ENCODE measurements at regions not wholly inside any gene's neighbourhood (a gene's known extent, or its start where the extent isn't known, plus 50 kb on each side); places are given as distances from the start of the nearest gene placed in this dataset.

DNA sequence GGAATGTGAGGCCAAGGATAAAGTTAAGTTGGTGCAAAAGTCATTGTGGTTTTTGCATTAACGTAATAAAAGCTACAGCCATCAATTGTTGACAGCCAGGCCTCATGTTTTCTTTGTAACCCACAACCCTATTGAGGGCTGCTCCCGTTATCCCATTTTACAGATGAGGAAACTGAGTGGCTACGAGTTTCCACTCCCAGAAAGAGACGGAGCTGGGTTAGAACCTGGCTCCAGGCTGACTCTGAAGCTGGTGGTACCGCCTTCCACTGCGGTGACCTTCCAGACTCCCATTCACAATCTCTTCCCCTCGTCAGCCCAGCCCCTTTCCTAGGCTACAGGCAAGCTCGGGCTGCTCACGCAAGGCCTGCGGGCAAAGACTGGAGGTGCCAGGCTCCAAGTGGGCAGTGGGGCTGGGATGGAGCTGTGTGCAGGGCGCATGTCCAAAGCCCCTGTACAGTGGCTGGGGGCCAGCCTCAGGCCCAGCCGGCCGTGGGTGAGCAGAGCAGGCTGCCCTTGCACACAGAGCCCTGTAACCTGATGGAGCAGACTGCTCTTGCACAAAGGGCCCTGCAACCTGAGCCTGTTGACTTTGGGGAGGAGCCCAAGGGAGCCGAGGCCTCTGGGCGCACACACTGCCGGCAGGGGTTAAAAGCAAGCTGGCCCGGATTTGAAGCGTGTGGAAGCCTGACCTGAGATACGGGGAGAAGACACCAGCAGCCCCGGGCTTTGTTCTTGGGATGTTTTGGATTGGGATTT, 97.4 kb upstream of the TMPRSS2 start:
- peak; percentile 36 for DNase-seq

DNA sequence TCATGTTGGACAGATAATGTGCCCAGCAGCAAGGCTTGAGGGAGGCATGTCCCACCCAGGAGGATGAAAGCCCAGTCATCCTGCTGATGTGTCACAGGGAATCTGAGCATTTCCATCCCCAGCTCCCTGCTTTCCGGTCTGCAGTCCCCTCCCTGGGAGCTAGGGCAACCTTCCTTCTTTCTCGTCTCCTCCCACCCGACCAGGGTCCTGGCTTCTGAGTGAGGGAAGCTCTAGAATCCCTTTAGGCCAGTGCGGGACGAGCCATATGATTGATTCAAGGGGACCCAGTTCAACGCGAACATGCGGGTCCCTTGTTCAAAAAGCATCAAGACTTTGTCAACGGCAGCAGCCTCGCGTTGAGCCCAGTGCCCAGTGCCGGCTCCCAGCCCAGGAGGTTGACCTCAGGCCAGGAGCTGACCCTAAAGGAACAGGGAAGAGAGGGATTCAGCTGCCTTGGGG, 96.7 kb upstream of the TMPRSS2 start:
- DNase-seq, result no peak

DNA sequence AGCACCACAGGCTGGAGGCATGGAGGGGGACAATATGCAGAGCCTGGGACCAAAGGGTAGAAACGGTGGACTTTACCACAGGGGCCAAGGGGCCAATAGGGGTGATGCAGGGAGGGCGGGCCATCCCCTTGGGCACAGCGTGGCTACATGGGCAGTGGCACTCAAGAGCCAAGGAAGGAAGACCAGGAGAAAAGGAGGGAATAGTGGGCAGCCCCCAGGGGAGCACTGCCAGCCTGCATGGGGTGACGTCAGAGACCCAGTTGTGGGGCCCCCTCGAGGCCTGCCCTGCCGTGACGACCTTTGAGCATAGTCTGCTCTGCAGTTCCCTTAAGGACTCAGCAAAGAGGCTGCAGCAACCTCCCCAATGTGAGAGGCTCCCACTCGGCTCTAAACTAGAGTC, 95.5 kb upstream of the TMPRSS2 start:
- no peak for DNase-seq

DNA sequence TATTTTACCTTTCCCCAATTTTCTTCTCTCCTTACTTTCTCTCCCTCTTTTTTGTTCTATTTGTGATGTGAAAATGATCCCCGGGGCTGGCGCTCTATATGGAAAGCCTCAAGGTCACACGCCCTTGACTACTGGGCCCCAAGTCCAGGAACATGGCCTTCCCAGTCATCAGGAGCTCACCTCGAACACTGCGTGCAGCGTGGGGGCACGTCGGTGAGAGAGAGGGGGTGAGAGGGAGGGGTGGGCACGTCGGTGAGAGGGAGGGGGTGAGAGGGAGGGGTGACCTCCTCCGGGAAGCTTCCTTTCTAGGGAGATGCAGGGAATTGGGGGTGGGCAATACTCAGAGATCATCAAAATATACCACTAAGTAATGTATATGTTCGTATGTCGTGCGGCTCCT, 94.6 kb upstream of the TMPRSS2 start:
- no peak for DNase-seq

DNA sequence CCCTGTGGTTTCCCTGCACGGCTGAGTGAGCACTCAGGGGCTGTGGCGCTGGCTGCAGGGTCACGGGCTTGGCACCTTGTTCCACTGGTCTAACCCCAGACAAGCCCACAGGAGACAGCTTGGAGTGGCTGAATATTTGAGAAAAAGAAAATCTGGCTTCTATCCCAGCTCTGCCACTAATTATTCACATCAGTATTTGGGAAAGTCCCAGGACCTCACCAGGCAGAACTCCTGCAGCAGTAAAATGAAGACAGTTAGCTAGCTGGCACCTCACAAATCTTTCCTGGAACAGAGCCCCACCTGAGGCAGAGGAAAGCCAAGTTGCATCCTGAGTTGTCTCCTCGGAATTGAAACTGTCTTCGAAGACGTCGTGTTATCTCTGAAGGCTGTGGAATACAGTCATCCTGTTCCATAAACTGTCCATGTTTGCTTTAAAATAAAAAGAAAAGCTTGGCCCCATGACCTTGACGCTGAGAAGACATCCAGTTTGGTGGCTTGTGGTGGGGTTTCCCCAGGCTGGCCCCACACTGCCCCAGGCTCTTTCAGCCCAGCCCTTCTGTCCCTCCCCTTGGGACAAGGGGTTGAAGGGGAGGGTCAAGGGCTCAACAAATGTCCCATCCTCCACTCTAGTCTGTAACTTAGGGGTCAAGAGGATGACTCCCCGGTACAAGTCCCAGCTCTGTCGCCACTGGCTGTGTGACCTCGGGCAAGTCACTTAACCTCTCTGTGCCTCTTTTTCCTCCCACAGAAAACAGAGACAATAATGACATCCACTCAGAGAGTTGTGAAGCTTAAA, 93.8 kb upstream of the TMPRSS2 start:
- DNase-seq, result no peak

DNA sequence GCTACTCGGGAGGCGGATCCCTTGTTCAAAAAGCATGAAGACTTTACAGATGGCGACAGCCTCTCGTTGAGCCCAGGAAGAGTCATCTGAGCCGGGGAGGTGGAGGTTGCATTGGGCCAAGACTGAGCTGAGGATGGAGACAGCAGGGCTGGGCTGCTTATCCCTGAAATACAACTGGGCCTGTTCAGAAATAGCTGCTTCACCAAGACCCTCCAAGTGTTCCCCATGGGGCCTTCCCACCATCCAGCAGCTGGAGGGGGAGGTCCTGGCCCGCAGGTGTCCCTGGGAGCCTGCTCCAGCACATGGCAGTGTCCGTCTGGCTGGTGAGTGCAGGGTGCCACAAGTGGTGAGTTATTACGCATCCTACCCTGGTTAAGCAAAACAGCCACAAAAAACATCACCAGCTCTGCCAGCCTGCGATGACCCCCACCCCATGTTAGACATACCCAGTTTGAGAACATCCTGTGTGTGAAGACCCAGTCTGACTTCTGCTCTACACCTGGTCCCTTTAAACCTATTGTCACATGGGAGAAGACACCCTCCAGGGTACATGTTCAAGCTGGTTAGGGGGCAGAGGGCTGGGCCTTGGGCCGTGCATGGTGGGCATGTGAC, 93.1 kb upstream of the TMPRSS2 start:
- no peak for DNase-seq

DNA sequence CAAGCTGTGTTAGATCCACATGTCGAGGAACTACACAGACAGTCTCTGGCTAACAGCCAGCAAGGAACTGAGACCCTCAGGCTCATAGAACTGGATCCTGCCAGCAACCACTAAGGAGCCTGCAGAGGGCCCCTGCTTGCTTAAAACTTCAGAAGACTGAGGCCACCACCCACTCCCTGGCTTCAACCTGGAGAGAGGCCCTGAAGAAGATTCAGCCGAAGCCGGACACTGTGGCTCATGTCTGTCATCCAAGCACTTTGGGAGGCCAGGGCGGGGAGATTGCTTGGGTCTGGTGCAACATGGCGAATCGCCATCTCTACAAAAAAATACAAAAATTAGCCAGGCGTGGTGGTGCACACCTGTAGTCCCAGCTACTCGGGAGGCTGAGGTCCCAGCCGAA, 92.6 kb upstream of the TMPRSS2 start:
- no peak for DNase-seq

DNA sequence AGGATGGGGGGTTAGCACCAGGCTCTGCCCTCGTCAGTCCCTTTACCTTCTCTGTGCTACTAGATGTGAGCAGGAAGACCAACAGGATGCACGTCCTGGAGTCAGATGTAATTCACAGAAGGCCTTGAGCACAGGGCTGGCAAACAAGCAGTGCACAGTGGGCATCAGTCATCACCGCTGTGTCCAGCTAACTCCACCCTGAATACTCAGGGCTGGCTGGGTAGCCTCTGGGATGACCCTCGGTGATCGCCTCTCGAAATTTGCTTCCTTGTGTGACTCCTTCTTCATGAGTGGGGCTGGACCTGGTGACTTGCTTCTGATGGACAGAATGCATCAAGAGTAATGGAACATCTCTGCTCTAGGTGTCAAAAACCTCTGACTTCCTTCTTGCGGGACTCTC, 92.2 kb upstream of the TMPRSS2 start:
- DNase-seq, result no peak

DNA sequence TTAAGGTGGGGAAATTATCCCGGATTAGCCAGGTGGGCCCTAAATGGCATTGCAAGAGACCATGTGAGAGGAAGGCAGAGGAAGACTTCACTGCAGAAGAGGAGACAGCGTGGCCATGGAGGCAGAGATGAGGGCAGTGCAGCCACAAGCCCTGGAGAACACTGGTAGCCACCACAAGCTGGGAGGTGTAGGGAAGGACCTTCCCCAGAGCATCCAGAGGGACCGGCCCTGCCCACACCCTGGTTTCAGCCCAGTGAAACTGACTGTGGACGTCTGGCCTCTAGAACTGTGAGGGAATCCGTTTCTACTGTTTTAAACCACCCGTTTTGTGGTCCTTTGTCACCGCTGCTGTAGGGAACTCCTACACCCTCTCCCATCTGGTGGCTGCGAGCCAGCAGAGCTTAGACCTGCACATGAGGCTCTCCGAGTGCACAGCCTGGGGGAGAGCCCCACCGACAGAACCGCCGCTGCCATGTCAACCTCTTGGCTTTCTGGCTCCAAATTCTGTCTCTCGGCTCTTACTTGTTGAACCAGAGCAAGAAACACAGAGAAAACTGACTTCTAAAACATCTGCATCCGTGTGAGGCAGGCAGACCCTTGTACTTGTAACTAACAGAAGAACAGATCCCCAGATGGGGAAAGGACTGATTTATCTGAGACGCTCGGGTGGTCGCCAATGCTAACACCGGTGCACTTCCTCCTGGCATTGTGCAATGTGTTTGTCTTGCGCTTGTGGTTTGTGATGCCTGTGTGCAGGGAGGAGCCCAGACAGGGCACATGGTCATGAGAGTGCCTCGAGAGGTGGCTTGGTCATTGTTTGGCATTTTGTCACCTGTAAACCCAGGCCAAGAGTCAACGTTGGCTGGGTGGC, 90.8 kb upstream of the TMPRSS2 start:
- DNase-seq, result no peak

DNA sequence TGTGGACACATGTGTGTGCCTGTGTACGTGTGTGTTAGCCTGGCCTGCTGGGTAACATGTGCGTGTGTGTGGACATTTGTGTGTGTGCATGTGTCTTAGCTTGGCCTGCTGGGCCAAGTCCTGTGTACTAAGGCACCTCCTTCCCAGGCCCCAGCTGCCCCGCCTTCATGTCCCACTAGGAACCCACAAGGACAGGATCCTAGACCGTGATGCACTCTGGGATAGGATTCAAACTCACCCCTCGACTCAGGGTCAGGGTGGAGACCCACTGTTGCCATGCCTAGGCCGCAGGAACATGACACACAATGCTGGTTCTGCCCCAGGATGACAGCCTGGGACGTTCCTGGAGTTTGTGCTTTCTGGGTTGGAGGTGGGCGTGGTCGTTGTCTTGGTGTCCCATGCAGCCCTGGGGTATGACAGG, 89.9 kb upstream of the TMPRSS2 start:
- no peak for DNase-seq

DNA sequence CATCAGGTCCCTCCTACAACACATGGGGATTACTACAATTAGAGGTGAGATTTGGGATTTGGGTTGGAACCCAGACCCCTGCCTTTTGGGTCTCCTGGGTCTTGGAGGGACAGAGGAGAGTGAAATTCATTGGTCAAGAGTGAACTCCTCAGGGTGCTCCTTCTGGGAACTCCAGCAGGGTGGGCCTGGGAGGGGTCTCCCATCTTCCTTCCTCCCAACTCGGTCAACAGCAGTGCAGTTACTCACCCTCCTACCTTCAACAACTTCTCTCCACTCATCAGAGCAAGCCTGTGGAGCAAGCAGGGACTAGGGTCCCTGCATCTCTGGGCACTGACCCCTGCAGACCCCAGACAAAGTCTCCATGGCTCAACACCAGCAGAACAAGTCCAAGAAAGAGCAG, 89.3 kb upstream of the TMPRSS2 start:
- DNase-seq, result no peak

DNA sequence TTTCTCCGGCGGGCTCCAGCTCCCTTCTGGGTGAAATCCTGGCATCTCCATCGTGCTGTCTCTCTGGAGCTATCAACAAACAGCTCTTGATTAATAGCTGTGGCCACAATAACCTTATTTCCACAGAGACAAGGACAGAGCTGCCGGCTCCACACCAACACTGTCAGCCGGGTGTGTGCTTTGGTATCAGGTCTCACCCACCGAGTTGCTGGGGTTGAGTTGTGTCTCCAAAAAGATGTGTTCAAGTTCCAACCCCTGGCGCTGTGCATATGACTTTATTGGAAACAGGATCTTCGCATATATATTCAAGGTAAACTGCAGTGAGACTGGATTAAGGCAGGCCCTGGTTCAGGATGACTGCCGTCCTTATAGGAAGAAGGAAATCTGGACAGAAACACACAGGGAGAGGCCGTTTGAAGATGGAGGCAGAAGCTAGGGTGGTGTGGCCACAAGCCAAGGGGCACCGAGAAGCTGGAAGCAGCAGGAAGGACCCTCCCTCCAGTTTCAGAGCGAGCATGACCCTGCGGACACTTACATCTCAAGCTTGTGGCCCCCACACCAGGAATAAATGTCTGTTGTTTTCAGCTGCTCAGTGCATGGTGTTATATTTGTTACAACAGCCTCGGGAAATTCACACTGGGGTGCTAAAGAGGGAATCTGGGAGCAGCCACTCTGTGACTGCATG, 88.4 kb upstream of the TMPRSS2 start:
- DNase-seq, result no peak

DNA sequence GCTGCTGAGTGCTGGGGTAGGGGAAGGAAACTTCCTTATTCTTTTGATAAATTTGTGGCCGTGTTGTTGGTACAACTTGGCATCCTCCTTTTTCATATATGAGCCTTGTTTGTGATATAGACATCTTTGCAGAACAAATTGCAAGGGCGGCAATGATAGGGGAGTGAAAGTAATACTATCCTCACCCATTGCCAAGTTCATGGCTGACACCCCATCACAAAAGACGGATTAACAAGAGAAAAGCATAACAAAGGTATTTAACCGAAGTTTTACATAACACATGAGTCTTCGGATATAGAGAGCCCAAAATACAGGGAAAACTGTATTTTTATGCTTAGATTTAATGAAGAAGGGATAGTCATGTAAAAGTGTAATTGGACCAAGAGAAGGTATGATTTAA, 86.3 kb upstream of the TMPRSS2 start:
- DNase-seq, result no peak

DNA sequence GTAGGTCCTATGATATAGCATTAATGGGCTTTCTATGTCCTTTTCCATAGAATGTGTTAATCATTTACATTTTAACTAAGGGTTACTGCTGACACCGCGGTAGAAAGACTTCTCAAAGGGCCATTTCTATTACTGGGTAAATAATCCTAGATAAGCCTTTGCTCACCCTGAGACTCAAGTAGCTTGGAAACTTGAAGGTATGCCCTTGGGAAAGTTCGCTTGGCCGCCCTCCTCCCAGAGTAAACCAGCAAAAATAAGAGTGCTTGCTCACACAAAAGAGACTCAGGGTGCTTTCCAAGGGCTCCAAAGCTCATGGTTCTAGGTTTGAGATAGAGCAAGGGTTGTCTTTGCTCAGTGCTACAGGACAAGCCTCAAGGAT, 85.8 kb upstream of the TMPRSS2 start:
- no peak for DNase-seq

DNA sequence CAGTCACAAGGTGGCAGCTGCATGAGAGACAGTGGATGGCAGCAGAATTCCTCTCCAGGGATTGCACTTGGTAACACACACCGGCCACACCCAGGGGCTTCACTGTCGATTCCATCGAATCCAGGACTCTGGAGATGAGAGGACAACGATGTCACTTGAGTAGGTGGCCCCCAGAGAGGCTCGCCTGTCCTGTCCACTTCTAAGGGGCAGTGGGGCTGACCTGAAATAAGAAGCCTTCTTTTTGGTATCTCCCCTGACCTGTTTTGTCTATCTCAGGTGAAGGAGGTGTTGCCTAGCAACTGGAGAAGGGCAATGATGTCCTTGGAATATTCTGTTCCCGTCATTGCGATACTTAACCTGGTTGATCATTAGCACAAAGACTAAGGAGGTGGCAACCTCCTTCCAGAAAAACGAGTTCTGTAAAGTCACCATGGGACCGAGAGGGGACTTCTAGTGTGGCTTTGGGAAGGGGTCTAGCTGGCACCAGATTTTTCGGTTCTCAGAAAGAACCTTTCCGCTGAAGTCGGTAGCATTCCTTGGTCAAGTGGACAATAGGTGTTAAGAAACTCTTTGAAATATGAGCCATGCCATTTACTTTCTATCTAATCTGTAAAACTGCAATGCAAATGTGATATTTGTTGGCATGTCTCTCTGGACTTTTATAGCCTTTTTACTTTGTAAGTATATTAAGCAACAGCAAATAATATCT, 85.2 kb upstream of the TMPRSS2 start:
- no peak for DNase-seq

DNA sequence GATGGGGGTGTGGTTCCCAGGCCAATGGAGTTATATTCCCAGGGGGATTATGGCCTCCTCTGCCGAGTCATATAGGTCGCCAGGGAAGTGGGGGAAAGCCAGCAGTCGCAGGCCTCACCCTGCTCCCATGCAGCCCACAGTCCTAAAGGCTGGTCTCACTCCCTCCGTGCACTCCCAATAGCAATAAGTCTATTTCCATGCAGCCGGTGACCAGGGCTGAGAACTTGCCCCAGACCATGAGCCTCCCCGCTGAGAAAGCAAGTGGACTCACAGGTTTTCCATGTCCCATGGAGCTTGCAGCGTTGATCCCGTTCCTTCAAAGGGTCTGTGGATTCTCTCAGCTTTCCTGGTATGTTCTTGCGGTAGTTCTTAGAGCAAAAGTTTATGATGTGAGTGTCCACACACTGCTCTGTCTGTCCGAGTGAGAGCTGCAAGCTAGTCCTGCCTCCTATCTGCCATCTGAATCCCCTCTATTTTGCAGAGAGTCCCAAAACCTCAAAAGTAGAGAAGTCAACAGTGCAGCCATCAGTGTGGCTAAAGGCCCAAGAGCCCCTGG, 81.7 kb upstream of the TMPRSS2 start:
- DNase-seq, result no peak

DNA sequence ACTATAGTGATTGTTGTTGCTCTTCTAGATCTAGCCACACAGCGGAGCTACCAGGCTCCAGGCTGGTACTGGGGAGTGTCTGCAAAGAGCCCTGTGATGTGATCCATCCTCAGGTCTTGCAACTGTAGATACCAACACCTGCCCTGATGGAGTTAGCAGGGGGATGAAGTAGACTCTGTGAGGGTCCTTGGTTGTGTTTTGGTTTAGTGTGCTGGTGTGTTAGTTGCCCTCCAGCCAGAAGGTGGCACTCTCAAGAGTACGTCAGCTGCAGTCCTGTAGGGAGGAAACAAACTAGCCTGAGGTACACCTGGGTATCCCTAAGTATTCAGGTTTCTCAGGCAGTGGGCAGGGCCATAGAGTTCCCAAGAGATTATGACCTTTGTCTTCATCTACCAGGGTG, 81.2 kb upstream of the TMPRSS2 start:
- DNase-seq, result no peak

DNA sequence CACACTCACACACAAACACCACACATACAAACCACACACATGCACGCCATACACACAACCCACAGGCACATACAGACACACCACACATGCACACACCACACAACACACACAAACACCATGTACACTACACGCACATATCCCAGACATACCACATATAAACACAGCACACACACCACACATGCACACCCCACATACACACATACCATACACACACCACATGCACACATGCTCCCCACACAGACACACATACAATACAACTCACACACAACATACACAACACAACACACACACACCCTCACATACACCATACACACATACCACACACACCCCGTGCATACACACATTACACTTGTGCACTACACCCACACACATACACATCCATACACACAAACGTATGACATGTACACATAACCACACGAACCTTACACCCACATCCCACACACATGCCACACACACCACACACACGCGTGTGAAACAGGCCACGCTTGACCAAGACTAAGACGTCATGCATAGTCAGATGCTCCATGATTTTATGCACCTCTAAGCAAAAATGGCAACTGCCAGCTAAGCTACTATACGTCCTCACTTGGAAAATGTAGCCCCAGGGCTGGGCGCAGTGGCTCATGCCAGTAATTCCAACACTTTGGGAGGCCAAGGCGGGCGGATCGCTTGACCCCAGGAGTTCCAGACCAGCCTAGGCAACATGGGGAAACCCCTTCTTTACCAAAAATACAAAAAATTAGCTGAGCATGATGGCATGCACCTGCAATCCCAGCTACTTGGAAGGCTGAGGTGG, 77.4 kb upstream of the TMPRSS2 start:
- no peak for DNase-seq

DNA sequence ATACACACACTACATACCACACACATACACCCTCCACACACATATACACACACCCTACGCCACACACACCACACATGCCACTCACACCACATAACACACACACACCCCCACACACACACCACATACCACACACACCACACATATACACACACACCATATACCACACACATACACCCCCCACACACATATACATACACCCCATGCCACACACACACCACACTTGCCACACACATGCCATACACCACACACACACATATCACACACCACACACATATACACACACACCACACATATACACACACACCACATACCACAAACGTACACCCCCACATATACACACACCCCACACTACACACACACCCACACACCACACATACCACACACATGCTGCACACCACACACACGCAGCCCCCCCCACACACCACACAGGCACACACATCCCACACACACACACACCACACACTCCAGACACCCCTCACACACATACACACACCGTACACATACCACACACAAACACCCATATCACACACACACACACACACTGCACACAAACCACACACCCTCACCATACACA, 76.7 kb upstream of the TMPRSS2 start:
- no peak for DNase-seq

DNA sequence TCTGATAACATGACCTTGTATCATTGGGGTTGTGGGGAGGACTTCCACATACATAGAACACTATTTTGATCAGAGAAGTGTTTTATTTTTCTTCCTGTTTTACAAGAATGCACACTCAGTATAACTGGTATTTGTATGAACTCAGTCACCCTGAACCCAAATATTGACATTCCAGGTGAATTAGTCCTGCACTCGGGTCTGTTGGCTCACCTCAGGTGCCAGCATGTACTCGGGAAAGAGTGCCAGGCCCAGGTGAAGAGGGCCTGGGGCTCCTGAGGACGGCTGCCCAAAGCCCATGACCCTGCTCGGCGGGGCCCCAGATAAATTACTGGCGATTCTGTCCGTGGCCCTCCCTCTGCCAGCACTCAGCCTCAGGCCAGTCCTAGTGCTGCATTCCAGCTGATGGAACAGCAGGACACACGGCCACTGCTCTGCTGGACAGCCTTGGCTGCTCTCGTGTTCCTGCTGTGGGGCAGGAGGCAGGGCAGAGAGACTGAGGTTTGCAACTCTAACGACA, 75.4 kb upstream of the TMPRSS2 start:
- DNase-seq, result no peak
